ENCODE measurements at regions not wholly inside any gene's neighbourhood (a gene's known extent, or its start where the extent isn't known, plus 50 kb on each side); places are given as distances from the start of the nearest gene placed in this dataset.

DNA sequence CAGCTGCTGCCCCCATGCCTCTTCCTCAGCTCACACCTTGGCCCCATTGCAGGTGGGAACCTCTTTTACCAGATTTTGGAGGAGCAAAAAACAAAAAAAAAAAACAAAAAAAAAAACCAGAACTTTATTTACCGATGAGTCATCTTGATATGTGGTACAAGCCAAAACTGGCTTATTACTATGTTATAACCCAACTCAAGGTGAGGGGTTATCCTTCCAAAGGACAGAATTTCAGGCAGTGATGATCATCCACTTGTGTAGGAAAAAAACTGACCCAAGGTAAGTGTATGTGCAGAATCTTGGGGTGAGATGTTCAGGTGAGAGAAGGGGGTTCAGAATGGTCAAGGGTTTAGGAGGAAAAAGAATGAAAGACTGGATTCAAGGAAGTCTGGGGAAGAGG, 142.6 kb upstream of the FST start:
- TF ChIP-seq, protein P1, sequence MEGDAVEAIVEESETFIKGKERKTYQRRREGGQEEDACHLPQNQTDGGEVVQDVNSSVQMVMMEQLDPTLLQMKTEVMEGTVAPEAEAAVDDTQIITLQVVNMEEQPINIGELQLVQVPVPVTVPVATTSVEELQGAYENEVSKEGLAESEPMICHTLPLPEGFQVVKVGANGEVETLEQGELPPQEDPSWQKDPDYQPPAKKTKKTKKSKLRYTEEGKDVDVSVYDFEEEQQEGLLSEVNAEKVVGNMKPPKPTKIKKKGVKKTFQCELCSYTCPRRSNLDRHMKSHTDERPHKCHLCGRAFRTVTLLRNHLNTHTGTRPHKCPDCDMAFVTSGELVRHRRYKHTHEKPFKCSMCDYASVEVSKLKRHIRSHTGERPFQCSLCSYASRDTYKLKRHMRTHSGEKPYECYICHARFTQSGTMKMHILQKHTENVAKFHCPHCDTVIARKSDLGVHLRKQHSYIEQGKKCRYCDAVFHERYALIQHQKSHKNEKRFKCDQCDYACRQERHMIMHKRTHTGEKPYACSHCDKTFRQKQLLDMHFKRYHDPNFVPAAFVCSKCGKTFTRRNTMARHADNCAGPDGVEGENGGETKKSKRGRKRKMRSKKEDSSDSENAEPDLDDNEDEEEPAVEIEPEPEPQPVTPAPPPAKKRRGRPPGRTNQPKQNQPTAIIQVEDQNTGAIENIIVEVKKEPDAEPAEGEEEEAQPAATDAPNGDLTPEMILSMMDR (IDR thresholded peaks at IDR 0.05), result no peak
- TF ChIP-seq ZFX (IDR thresholded peaks at IDR 0.05; ENCODE audit: borderline replicate concordance), result no peak
